Gastroesophageal sphincter (tissue), 3 donors: ENCODE measurements at regions not wholly inside any gene's neighbourhood (a gene's known extent, or its start where the extent isn't known, plus 50 kb on each side); places are given as distances from the start of the nearest gene placed in this dataset.

ENCODE experiments used
- CTCF ChIP-seq, 4 experiments: fragments of 200-600 bp in 2 of 4; fragments of 450-650 bp in 2 of 4; sonication (generic) in 1 of 4; IDR thresholded peaks; one replicate each; pipeline ENCODE4 v1.5.1; 2017 to 2019; ENCODE audit warnings: antibody characterized with exemption in 4 of 4, mild to moderate bottlenecking in 2 of 4, moderate library complexity in 2 of 4
- POLR2AphosphoS5 ChIP-seq: sonication (generic); formaldehyde crosslinking; IDR thresholded peaks from one replicate; pipeline ENCODE4 v1.6.1; 2017; ENCODE audit warnings: antibody characterized with exemption

GRCh38 chr1:20405051-20405754 is 80.8 kb downstream of the CAMK2N1 start:
- TF ChIP-seq CTCF (IDR thresholded peaks at IDR 0.05) (no peak), POLR2AphosphoS5 (no peak)
